ENCODE measurements at regions not wholly inside any gene's neighbourhood (a gene's known extent, or its start where the extent isn't known, plus 50 kb on each side); places are given as distances from the start of the nearest gene placed in this dataset.

- Histone ChIP-seq H4K5ac (ENCODE audit: insufficient read length, low read depth, low read length) (no peak overlapping the region), H3K9ac (ENCODE audit: extremely low read depth, insufficient read length, low read length) (no peak overlapping the region), H2BK15ac (ENCODE audit: low read depth, low read length) (no peak overlapping the region), H4K8ac (replicated peaks; ENCODE audit: insufficient read length, low read depth, low read length) (no peak overlapping the region), H3K23ac (ENCODE audit: insufficient read length, low read depth, low read length) (no peak overlapping the region), H2AK5ac (ENCODE audit: insufficient read length, low read length) (no peak overlapping the region), H3K27ac (ENCODE audit: insufficient read length, low read depth, low read length) (no peak overlapping the region), H3K56ac (ENCODE audit: insufficient read length, low read depth, low read length) (no peak overlapping the region), H2BK5ac (ENCODE audit: insufficient read length, low read length) (no peak overlapping the region), H3K4ac (ENCODE audit: low read depth, low read length) (no peak overlapping the region), H4K20me1 (ENCODE audit: control insufficient read depth, insufficient read depth, insufficient read length) (no peaks in the 10 kb centered on the region), H2BK20ac (ENCODE audit: low read depth, low read length, poor library complexity, severe bottlenecking) (no peak overlapping the region), H3K27me3 (ENCODE audit: insufficient read depth, low read length) (no peaks in the 10 kb centered on the region; the same call in 1 of the 2 replicates), H3K18ac (ENCODE audit: insufficient read length, low read depth, low read length) (no peak overlapping the region), H3K79me1 (ENCODE audit: insufficient read depth, low read depth, low read length, poor library complexity, severe bottlenecking) (no peaks in the 10 kb centered on the region), H2BK120ac (ENCODE audit: low read depth, low read length, poor library complexity, severe bottlenecking) (no peak overlapping the region), H3T11ph (ENCODE audit: low read length) (no peak overlapping the region), H2BK12ac (ENCODE audit: insufficient read length, low read depth, low read length) (no peak overlapping the region), H3K9me3 (ENCODE audit: control insufficient read depth, low read depth, low read length) (no peaks in the 10 kb centered on the region), H3K79me2 (ENCODE audit: insufficient read depth, low read length) (no peaks in the 10 kb centered on the region), H3K4me1 (ENCODE audit: insufficient read depth, low read length) (peaks cover 10% of the 10 kb centered on the region; the same call in 1 of the 2 replicates), H3K4me2 (ENCODE audit: insufficient read depth, insufficient read length, low read length) (no peak overlapping the region), H2AFZ (ENCODE audit: low read length) (no peak overlapping the region), H3K23me2 (ENCODE audit: insufficient read length, low read depth, low read length, poor library complexity, severe bottlenecking) (no peaks in the 10 kb centered on the region), H3K14ac (ENCODE audit: insufficient read depth, low read length) (no peak overlapping the region), H4K91ac (ENCODE audit: insufficient read length, low read depth, low read length) (no peak overlapping the region)
- TF ChIP-seq, protein P1, sequence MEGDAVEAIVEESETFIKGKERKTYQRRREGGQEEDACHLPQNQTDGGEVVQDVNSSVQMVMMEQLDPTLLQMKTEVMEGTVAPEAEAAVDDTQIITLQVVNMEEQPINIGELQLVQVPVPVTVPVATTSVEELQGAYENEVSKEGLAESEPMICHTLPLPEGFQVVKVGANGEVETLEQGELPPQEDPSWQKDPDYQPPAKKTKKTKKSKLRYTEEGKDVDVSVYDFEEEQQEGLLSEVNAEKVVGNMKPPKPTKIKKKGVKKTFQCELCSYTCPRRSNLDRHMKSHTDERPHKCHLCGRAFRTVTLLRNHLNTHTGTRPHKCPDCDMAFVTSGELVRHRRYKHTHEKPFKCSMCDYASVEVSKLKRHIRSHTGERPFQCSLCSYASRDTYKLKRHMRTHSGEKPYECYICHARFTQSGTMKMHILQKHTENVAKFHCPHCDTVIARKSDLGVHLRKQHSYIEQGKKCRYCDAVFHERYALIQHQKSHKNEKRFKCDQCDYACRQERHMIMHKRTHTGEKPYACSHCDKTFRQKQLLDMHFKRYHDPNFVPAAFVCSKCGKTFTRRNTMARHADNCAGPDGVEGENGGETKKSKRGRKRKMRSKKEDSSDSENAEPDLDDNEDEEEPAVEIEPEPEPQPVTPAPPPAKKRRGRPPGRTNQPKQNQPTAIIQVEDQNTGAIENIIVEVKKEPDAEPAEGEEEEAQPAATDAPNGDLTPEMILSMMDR (conservative IDR thresholded peaks at IDR 0.05): no peak
- no peak overlapping the region for H3K4me3 Mint-ChIP-seq
- H3K36me3 Mint-ChIP-seq (ENCODE audit: insufficient read depth in 1 of 3, low read depth in 3 of 3): no peaks in the 10 kb centered on the region
- peaks cover 16 to 39% of the 10 kb centered on the region in 2 experiments for H3K4me1 Mint-ChIP-seq
- H3K27ac Mint-ChIP-seq: no peak overlapping the region
- 0 out of 5 replicates have a peak, but pooled peaks cover 0 to 2% of the 10 kb centered on the region in 2 experiments for H3K9me3 Mint-ChIP-seq
- WGBS (ENCODE audit: extremely low coverage, insufficient read length, low lambda C conversion rate): no CpG with 5 or more reads among the region's 6 CpGs
- H3K27me3 Mint-ChIP-seq (ENCODE audit: low read depth): peaks cover 21% of the 10 kb centered on the region
- DNase-seq: no peak
These were observed 76.8 kb upstream of the GATA2 start for GRCh38 chr3:128569756-128570155.

Data from H9 (cell line).